Omental fat pad (tissue), 3 donors: ENCODE measurements at regions not wholly inside any gene's neighbourhood (a gene's known extent, or its start where the extent isn't known, plus 50 kb on each side); places are given as distances from the start of the nearest gene placed in this dataset.

ENCODE experiments used
- ATAC-seq: fragments of 150-250 bp; one replicate; pipeline ENCODE4 v1.9.1; 2016; ENCODE audit warnings: mild to moderate bottlenecking, moderate library complexity; ENCODE audit not compliant: low FRiP score
- DNase-seq: peaks from one replicate; pipeline ENCODE4 v3.0.0-alpha.2; 2019; ENCODE audit warnings: low spot score
- CTCF ChIP-seq, 3 donors: fragments of 450-650 bp; IDR thresholded peaks; one replicate each; pipeline ENCODE4 v1.5.1; 2016 to 2017; ENCODE audit warnings: antibody characterized with exemption in 3 of 3, mild to moderate bottlenecking in 3 of 3, moderate library complexity in 2 of 3

DNA sequence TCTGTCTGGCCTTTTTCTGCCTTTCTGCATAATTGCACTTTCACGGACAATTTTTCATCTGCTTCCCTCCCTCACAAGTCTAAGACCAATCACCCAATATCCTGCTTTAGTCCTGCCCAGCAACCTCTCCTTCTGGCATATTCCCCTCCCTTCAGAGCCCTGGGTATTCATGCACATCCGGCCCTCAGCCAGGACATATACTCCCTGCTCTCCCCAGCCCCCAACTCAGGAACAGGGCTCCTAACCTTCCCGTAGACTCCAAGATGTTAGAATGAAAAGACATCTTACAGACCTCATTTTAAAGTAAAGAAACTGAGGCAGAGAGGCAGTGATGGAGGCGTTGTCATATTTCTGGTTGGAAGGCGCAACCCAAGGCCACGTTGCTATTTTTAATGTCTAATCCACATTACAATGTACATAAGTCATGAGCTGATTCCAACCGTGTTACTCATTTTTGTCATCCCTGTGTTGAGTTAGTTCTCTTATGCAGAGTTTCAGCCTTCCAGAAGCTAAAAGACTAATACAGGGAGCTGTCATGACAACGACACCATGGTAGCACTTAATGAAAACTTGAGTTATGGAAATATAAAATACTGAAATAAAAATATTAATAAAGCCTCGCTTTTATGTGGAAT, 209.2 kb downstream of the TSHZ3 start:
- no peak for TF ChIP-seq CTCF (IDR thresholded peaks at IDR 0.05)
- no peak for ATAC-seq
- DNase-seq, result no peak

GRCh38 chr19:31138077-31138476, 211.2 kb downstream of the TSHZ3 start:
- DNase-seq (no peak), ATAC-seq (no peak)
- TF ChIP-seq CTCF (IDR thresholded peaks at IDR 0.05), result no peak

DNA sequence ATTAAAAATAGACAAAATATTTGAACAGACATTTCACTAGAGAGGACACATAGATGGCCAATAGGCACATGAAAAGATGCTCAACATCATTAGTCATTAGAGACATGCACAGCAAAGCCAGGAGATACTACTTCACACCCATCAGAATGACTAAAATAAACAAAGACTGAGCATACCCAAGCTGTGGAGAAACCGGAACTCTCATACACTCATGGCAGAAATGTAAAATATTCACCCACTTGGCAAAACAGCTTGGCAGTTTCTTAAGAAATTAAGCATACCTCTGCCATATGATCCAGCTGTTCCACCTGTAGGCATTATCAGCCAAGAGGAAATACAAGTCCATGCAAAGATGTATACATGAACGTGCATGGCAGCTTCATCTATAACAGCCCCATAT, 213.4 kb downstream of the TSHZ3 start:
- no peak for ATAC-seq
- DNase-seq, result no peak
- TF ChIP-seq CTCF (IDR thresholded peaks at IDR 0.05), result no peak

DNA sequence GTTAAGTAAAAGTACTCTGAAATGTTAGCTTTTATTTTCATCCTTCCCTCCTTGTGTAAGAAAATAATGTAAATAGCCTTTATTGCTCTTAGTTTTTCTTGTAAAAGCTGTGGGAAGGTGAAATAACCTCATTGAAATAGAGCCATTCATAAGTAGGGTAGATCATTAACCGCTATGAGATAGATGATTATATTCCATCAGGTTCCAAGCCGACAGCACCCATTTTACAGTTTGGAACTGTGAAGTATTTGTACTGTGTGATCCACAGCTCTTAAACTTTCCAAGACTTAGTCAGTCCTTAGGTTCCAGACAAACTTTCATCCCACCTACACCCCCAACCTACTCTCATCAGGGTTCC, 216.5 kb downstream of the TSHZ3 start:
- ATAC-seq, result no peak
- DNase-seq, result no peak
- TF ChIP-seq CTCF (IDR thresholded peaks at IDR 0.05), result no peak

DNA sequence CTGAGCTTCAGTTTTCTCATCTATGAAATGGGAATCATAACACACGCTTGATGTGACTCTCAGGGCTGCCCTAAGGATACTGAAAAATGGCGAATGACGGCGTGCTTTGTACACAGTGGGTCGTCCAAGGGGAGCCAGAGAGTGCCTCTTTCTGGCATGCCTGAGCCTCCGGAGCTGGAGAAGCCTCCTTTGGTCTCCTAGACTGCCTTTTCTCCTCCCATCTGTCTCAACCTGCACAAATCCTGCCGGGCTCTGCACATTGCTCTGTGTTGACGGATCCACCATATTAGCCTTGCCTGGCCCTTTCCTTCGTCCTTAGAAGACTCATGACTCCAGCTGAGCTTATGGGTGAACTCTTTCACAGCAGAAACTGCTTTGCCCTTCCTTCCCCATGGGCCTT, 220.9 kb downstream of the TSHZ3 start:
- no peak for DNase-seq
- no peak for ATAC-seq

GRCh38 chr19:31127134-31127967, 221.9 kb downstream of the TSHZ3 start:
- no peak for DNase-seq
- no peak for ATAC-seq
- TF ChIP-seq CTCF (IDR thresholded peaks at IDR 0.05), result no peak

More for the DNA sequence above, 220.9 kb downstream of the TSHZ3 start:
- no peak for TF ChIP-seq CTCF (IDR thresholded peaks at IDR 0.05)

DNA sequence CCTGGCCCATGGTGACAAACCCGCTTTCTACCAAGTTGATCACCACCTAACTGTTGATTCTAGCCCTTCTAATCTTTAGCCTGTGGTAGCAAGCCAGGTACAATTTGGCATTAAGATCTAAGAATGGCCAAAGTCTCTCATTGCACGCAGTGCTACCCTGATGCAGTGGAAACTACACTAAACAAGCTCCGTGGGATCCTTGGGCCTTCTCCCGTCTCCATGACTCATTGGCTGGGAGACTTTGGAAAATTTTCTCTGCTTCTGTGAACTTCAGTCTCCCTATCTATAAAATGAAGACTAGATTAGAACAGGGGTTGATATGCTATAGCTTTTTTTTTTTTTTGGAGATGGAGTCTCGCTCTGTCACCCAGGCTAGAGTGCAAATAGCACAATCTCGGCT, 223.0 kb downstream of the TSHZ3 start:
- TF ChIP-seq CTCF (IDR thresholded peaks at IDR 0.05), result no peak
- no peak for ATAC-seq
- no peak for DNase-seq
